ENCODE measurements at regions not wholly inside any gene's neighbourhood (a gene's known extent, or its start where the extent isn't known, plus 50 kb on each side); places are given as distances from the start of the nearest gene placed in this dataset.
"Not testable (repeated sequence)": the region's sequence is repeated elsewhere in the genome, so short reads cannot be mapped to it uniquely, and the experiment has no call there.

GRCh38 chr3:177494216-177494615 is 296.9 kb upstream of the TBL1XR1 start:
- Mint-ChIP-seq H3K4me1 (ENCODE audit: low read depth) (no peaks in the 10 kb centered on the region), H3K36me3 (ENCODE audit: low read depth) (no peaks in the 10 kb centered on the region), H3K27me3 (ENCODE audit: low read depth) (no peaks in the 10 kb centered on the region), H3K27ac (no peak overlapping the region), H3K4me3 (no peak overlapping the region), H3K9me3 (ENCODE audit: insufficient read depth) (no peaks in the 10 kb centered on the region)
- ChIA-PET POLR2A (no interaction called here), CTCF (no interaction called here)
- DNase-seq, result no peak
- no peak for ATAC-seq

- ATAC-seq (no peak), DNase-seq (no peak)
- Mint-ChIP-seq H3K4me3 (no peak overlapping the region), H3K27me3 (ENCODE audit: low read depth) (no peaks in the 10 kb centered on the region), H3K4me1 (ENCODE audit: low read depth) (no peaks in the 10 kb centered on the region), H3K36me3 (ENCODE audit: low read depth) (no peaks in the 10 kb centered on the region), H3K27ac (no peak overlapping the region), H3K9me3 (ENCODE audit: insufficient read depth) (no peaks in the 10 kb centered on the region)
- CTCF ChIA-PET, result no interaction called here
- POLR2A ChIA-PET, result no interaction called here
Measured at GRCh38 chr3:177495566-177495965, 298.3 kb upstream of the TBL1XR1 start.

- Mint-ChIP-seq H3K4me3 (no peak overlapping the region), H3K27me3 (ENCODE audit: low read depth) (no peaks in the 10 kb centered on the region), H3K27ac (no peak overlapping the region), H3K4me1 (ENCODE audit: low read depth) (no peaks in the 10 kb centered on the region), H3K36me3 (ENCODE audit: low read depth) (no peaks in the 10 kb centered on the region), H3K9me3 (ENCODE audit: insufficient read depth) (no peaks in the 10 kb centered on the region)
- ATAC-seq (no peak), DNase-seq (no peak)
- ChIA-PET POLR2A (no interaction called here), CTCF (no interaction called here)
Measured at GRCh38 chr3:177498037-177498857, 301.0 kb upstream of the TBL1XR1 start.

GRCh38 chr3:177499039-177499438 is 301.8 kb upstream of the TBL1XR1 start:
- DNase-seq; H3K4me3 Mint-ChIP-seq; H3K4me1 Mint-ChIP-seq (ENCODE audit: low read depth); CTCF ChIA-PET; H3K9me3 Mint-ChIP-seq (ENCODE audit: insufficient read depth); H3K27me3 Mint-ChIP-seq (ENCODE audit: low read depth); POLR2A ChIA-PET; H3K27ac Mint-ChIP-seq; H3K36me3 Mint-ChIP-seq (ENCODE audit: low read depth); ATAC-seq: not testable (repeated sequence)

- Mint-ChIP-seq H3K4me1 (ENCODE audit: low read depth) (no peaks in the 10 kb centered on the region), H3K4me3 (no peak overlapping the region), H3K36me3 (ENCODE audit: low read depth) (no peaks in the 10 kb centered on the region), H3K9me3 (ENCODE audit: insufficient read depth) (no peaks in the 10 kb centered on the region), H3K27ac (no peak overlapping the region), H3K27me3 (ENCODE audit: low read depth) (no peaks in the 10 kb centered on the region)
- ChIA-PET POLR2A (no interaction called here), CTCF (no interaction called here)
- no peak for ATAC-seq
- DNase-seq, result no peak
Measured at GRCh38 chr3:177499779-177500423, 302.6 kb upstream of the TBL1XR1 start.

- no peak overlapping the region for H3K4me3 Mint-ChIP-seq
- ATAC-seq (no peak), DNase-seq (no peak)
- H3K27me3 Mint-ChIP-seq (ENCODE audit: low read depth), result no peaks in the 10 kb centered on the region
- no peaks in the 10 kb centered on the region for H3K36me3 Mint-ChIP-seq (ENCODE audit: low read depth)
- H3K4me1 Mint-ChIP-seq (ENCODE audit: low read depth), result peaks cover 4% of the 10 kb centered on the region
- H3K27ac Mint-ChIP-seq, result no peak overlapping the region
- POLR2A ChIA-PET, result no interaction called here
- CTCF ChIA-PET, result interaction anchor here (1.0 kb wide), 1 partner anchor 25 kb away, joined by 3 read pairs; no protein-coding TSS in a partner anchor
- peaks cover 3% of the 10 kb centered on the region for H3K9me3 Mint-ChIP-seq (ENCODE audit: insufficient read depth)
Measured at GRCh38 chr3:177510693-177511216, 313.5 kb upstream of the TBL1XR1 start.

GRCh38 chr3:177512945-177513814 is 315.9 kb upstream of the TBL1XR1 start:
- ChIA-PET CTCF (no interaction called here), POLR2A (no interaction called here)
- Mint-ChIP-seq H3K27me3 (ENCODE audit: low read depth) (no peaks in the 10 kb centered on the region), H3K27ac (no peak overlapping the region), H3K9me3 (ENCODE audit: insufficient read depth) (no peaks in the 10 kb centered on the region), H3K36me3 (ENCODE audit: low read depth) (no peaks in the 10 kb centered on the region), H3K4me3 (no peak overlapping the region), H3K4me1 (ENCODE audit: low read depth) (peaks cover 4% of the 10 kb centered on the region)
- ATAC-seq (no peak), DNase-seq (no peak)

GRCh38 chr3:177513815-177514610 is 316.7 kb upstream of the TBL1XR1 start:
- DNase-seq (no peak), ATAC-seq (no peak)
- Mint-ChIP-seq H3K27me3 (ENCODE audit: low read depth) (no peaks in the 10 kb centered on the region), H3K4me1 (ENCODE audit: low read depth) (peaks cover 4% of the 10 kb centered on the region), H3K27ac (no peak overlapping the region), H3K9me3 (ENCODE audit: insufficient read depth) (no peaks in the 10 kb centered on the region), H3K4me3 (no peak overlapping the region), H3K36me3 (ENCODE audit: low read depth) (no peaks in the 10 kb centered on the region)
- CTCF ChIA-PET, result no interaction called here
- POLR2A ChIA-PET, result no interaction called here

GRCh38 chr3:177514611-177515499 is 317.6 kb upstream of the TBL1XR1 start:
- no peak for ATAC-seq
- POLR2A ChIA-PET, result no interaction called here
- Mint-ChIP-seq H3K27me3 (ENCODE audit: low read depth) (no peaks in the 10 kb centered on the region), H3K9me3 (ENCODE audit: insufficient read depth) (no peaks in the 10 kb centered on the region), H3K27ac (no peak overlapping the region), H3K4me1 (ENCODE audit: low read depth) (peaks cover 4% of the 10 kb centered on the region), H3K36me3 (ENCODE audit: low read depth) (no peaks in the 10 kb centered on the region), H3K4me3 (no peak overlapping the region)
- CTCF ChIA-PET, result no interaction called here
- no peak for DNase-seq

- Mint-ChIP-seq H3K36me3 (ENCODE audit: low read depth) (no peaks in the 10 kb centered on the region), H3K4me1 (ENCODE audit: low read depth) (peaks cover 4% of the 10 kb centered on the region), H3K4me3 (no peak overlapping the region), H3K27ac (no peak overlapping the region), H3K27me3 (ENCODE audit: low read depth) (no peaks in the 10 kb centered on the region), H3K9me3 (ENCODE audit: insufficient read depth) (no peaks in the 10 kb centered on the region)
- CTCF ChIA-PET, result interaction anchor here (0.9 kb wide), 1 partner anchor 465 kb away, joined by 3 read pairs; no protein-coding TSS in a partner anchor
- DNase-seq, result no peak
- POLR2A ChIA-PET, result no interaction called here
- no peak for ATAC-seq
Measured at GRCh38 chr3:177515786-177516157, 318.5 kb upstream of the TBL1XR1 start.
